B cell (primary cell): ENCODE measurements at regions not wholly inside any gene's neighbourhood (a gene's known extent, or its start where the extent isn't known, plus 50 kb on each side); places are given as distances from the start of the nearest gene placed in this dataset.

ENCODE experiments used
- ATAC-seq: fragments of 200-7000 bp; cut with Tn5 transposase; one replicate; pipeline ENCODE4 v1.10.0; 2021; ENCODE audit warnings: low read depth, mild to moderate bottlenecking, moderate number of reproducible peaks, moderate library complexity
- CTCF ChIA-PET: fragments of 350-600 bp; sonication (Branson Sonifier 250); formaldehyde crosslinking; loops from one replicate; lab custom pipeline; 2021; ENCODE audit warnings: antibody characterized with exemption, inconsistent platforms; lab: Charles Lee
- POLR2A ChIA-PET: fragments of 350-600 bp; sonication (Branson Sonifier 250); formaldehyde crosslinking; loops from one replicate; lab custom pipeline; 2021; ENCODE audit warnings: antibody characterized with exemption; lab: Charles Lee
- DNase-seq: peaks from one replicate; pipeline ENCODE4 v3.0.0; 2013
- H2AFZ ChIP-seq: 2 replicates; pipeline ENCODE4 v1.6.1; 2012; ENCODE audit warnings: mild to moderate bottlenecking, low read depth, low read length; ENCODE audit not compliant: insufficient read depth, poor library complexity, severe bottlenecking
- H3K27ac ChIP-seq, 2 donors: 1 replicate in 1 of 2; 2 replicates in 1 of 2; pipeline ENCODE4 v1.5.1; 2012 to 2013; ENCODE audit warnings: low read length in 2 of 2, mild to moderate bottlenecking in 2 of 2, moderate library complexity in 1 of 2
- H3K27me3 ChIP-seq, 4 experiments: fragments of 200-600 bp in 1 of 4; sonication (generic) in 1 of 4; replicated peaks in 1 of 4; 1 replicate in 2 of 4; 2 replicates in 2 of 4; pipeline versions ENCODE4 v1.6.1 to v1.7.0; 2013 to 2016; ENCODE audit warnings: low read length in 3 of 4, mild to moderate bottlenecking in 2 of 4, mixed read lengths in 1 of 4, moderate library complexity in 1 of 4; ENCODE audit not compliant: insufficient read depth in 4 of 4, control insufficient read depth in 3 of 4; ENCODE audit errors: control extremely low read depth in 1 of 4
- H3K36me3 ChIP-seq, 2 experiments: replicated peaks in 1 of 2; 1 replicate in 1 of 2; 2 replicates in 1 of 2; pipeline versions ENCODE4 v1.6.1 to v1.7.1; 2013; ENCODE audit warnings: low read length in 1 of 2; ENCODE audit not compliant: insufficient read depth in 2 of 2, control insufficient read depth in 1 of 2; ENCODE audit errors: control extremely low read depth in 1 of 2, extremely low read depth in 1 of 2
- H3K4me1 ChIP-seq, 2 donors: fragments of 200-600 bp in 1 of 2; sonication (generic) in 1 of 2; 1 replicate in 1 of 2; 2 replicates in 1 of 2; pipeline versions ENCODE4 v1.5.1 to v1.6.1; 2013 to 2017; ENCODE audit warnings: low read length in 2 of 2; ENCODE audit not compliant: control insufficient read depth in 2 of 2, insufficient read depth in 2 of 2
- H3K4me2 ChIP-seq: replicated peaks from 2 replicates; pipeline ENCODE3; 2012; ENCODE audit warnings: mild to moderate bottlenecking, low read depth, low read length; ENCODE audit not compliant: poor library complexity, severe bottlenecking
- H3K4me3 ChIP-seq, 5 experiments: fragments of 200-600 bp in 1 of 5; sonication (generic) in 1 of 5; 1 replicate in 3 of 5; 2 replicates in 2 of 5; pipeline versions ENCODE4 v1.5.1 to v1.7.0; 2011 to 2016; ENCODE audit warnings: low read length in 4 of 5, mild to moderate bottlenecking in 4 of 5, low read depth in 2 of 5, control low read depth in 1 of 5, moderate library complexity in 1 of 5; ENCODE audit not compliant: insufficient read depth in 1 of 5; ENCODE audit errors: control extremely low read depth in 1 of 5, extremely low read depth in 1 of 5
- H3K79me2 ChIP-seq: fragments of 200-600 bp; sonication (generic); one replicate; pipeline ENCODE4 v1.6.0; 2016; ENCODE audit warnings: low read length; ENCODE audit not compliant: control insufficient read depth, insufficient read depth
- H3K9ac ChIP-seq: fragments of 200-600 bp; sonication (generic); 2 replicates; pipeline ENCODE4 v1.6.1; 2017; ENCODE audit warnings: mild to moderate bottlenecking, low read length, moderate library complexity
- H3K9me3 ChIP-seq, 3 donors: one replicate each; pipeline versions ENCODE4 v1.6.1 to v1.7.1; 2013; ENCODE audit warnings: low read length in 2 of 3; ENCODE audit not compliant: control insufficient read depth in 2 of 3, insufficient read depth in 1 of 3; ENCODE audit errors: control extremely low read depth in 1 of 3
- H4K20me1 ChIP-seq: 2 replicates; pipeline ENCODE4 v1.6.0; 2012; ENCODE audit warnings: mild to moderate bottlenecking, low read length; ENCODE audit not compliant: insufficient read depth, control insufficient read depth, poor library complexity, severe bottlenecking
- H3K27ac Mint-ChIP-seq: one replicate; pipeline ENCODE4 v1.8.0; 2021; ENCODE audit warnings: mixed read lengths
- H3K27me3 Mint-ChIP-seq: one replicate; pipeline ENCODE4 v1.8.0; 2021; ENCODE audit warnings: mixed read lengths
- H3K4me1 Mint-ChIP-seq: one replicate; pipeline ENCODE4 v1.8.0; 2021; ENCODE audit warnings: mixed read lengths
- H3K4me3 Mint-ChIP-seq: one replicate; pipeline ENCODE4 v1.8.0; 2021; ENCODE audit warnings: mixed read lengths
- H3K9me3 Mint-ChIP-seq: one replicate; pipeline ENCODE4 v1.8.0; 2022; ENCODE audit warnings: mixed read lengths; ENCODE audit not compliant: insufficient read depth
- EZH2 ChIP-seq: IDR thresholded peaks from 2 replicates; pipeline ENCODE4 v1.6.1; 2012; ENCODE audit warnings: borderline replicate concordance, low read depth, mild to moderate bottlenecking, moderate library complexity, low read length; ENCODE audit not compliant: insufficient read depth, poor library complexity, severe bottlenecking
- WGBS: methylation state at CpG from one replicate; pipeline ENCODE4 v1.1.5; 2013; ENCODE audit warnings: missing lambda C conversion rate; ENCODE audit not compliant: insufficient coverage; 5-methylcytosine and 5-hydroxymethylcytosine counted together
- intact Hi-C: fragments of 100-400 bp; cut with micrococcal nuclease; formaldehyde crosslinking; loops from one replicate; pipeline ENCODE4 v1.10.0; 2022
- TF ChIP-seq, protein P1 (sequence below): fragments of 200-600 bp; IDR thresholded peaks from one replicate; pipeline ENCODE4 v1.8.0; 2022; ENCODE audit warnings: antibody characterized with exemption, mild to moderate bottlenecking

GRCh38 chr1:239758756-239759155 lies 332.9 kb upstream of the FMN2 start:
- CTCF ChIA-PET: no interaction called here

DNA sequence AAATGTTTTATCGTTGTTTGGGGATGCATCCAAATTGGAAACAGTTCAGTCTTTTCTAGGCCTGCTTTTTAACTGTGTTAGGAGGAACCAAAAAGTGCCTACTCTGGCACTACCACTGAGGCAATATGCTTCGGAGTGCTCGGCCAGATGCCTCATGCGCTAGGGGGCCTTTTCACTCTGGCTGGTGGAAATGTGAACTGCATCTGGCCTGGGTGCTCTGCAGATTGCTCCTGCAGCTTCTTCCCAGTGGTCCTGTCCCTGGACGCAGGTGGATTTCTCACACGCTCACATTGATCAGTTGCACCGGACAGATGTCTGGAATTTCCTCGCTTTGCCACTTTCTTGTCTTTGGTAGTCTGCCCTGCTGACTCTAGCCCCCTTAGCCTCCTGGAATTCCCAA lies 330.2 kb upstream of the FMN2 start:
- ATAC-seq: no peak
- Mint-ChIP-seq H3K27ac (no peak overlapping the region), H3K4me3 (no peak overlapping the region), H3K27me3 (no peaks in the 10 kb centered on the region), H3K4me1 (no peaks in the 10 kb centered on the region), H3K9me3 (no peaks in the 10 kb centered on the region)
- no peak for DNase-seq
- Histone ChIP-seq H2AFZ (no peak overlapping the region), H3K9ac (no peak overlapping the region), H3K9me3 (no peaks in the 10 kb centered on the region), H3K4me2 (no peak overlapping the region), H3K79me2 (no peaks in the 10 kb centered on the region), H3K27ac (no peak overlapping the region), H3K4me1 (no peaks in the 10 kb centered on the region), H3K4me3 (no peak overlapping the region), H3K36me3 (no peaks in the 10 kb centered on the region), H4K20me1 (no peaks in the 10 kb centered on the region), H3K27me3 (no peaks in the 10 kb centered on the region)
- ChIA-PET CTCF (no interaction called here), POLR2A (no interaction called here)
- TF ChIP-seq, protein P1, sequence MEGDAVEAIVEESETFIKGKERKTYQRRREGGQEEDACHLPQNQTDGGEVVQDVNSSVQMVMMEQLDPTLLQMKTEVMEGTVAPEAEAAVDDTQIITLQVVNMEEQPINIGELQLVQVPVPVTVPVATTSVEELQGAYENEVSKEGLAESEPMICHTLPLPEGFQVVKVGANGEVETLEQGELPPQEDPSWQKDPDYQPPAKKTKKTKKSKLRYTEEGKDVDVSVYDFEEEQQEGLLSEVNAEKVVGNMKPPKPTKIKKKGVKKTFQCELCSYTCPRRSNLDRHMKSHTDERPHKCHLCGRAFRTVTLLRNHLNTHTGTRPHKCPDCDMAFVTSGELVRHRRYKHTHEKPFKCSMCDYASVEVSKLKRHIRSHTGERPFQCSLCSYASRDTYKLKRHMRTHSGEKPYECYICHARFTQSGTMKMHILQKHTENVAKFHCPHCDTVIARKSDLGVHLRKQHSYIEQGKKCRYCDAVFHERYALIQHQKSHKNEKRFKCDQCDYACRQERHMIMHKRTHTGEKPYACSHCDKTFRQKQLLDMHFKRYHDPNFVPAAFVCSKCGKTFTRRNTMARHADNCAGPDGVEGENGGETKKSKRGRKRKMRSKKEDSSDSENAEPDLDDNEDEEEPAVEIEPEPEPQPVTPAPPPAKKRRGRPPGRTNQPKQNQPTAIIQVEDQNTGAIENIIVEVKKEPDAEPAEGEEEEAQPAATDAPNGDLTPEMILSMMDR: no peak
- TF ChIP-seq EZH2: no peak
- WGBS: 95% methylated on average over 8 of the region's 8 CpGs
- intact Hi-C loops: no loop called here

More at GRCh38 chr1:239758756-239759155, 332.9 kb upstream of the FMN2 start:
- H3K9me3 Mint-ChIP-seq: no peaks in the 10 kb centered on the region
- intact Hi-C loops: no loop called here
- Histone ChIP-seq H2AFZ (no peak overlapping the region), H4K20me1 (no peaks in the 10 kb centered on the region), H3K4me3 (no peak overlapping the region), H3K9ac (no peak overlapping the region), H3K4me1 (no peaks in the 10 kb centered on the region), H3K27ac (no peak overlapping the region), H3K4me2 (no peak overlapping the region), H3K79me2 (no peaks in the 10 kb centered on the region), H3K27me3 (no peaks in the 10 kb centered on the region), H3K36me3 (no peaks in the 10 kb centered on the region), H3K9me3 (no peaks in the 10 kb centered on the region)
- TF ChIP-seq, protein P1: no peak
- TF ChIP-seq EZH2: no peak
- no peak overlapping the region for H3K27ac Mint-ChIP-seq
- ATAC-seq: no peak
- DNase-seq: no peak
- no peak overlapping the region for H3K4me3 Mint-ChIP-seq
- WGBS: 100% methylated on average over 2 of the region's 3 CpGs
- H3K27me3 Mint-ChIP-seq: no peaks in the 10 kb centered on the region
- no peaks in the 10 kb centered on the region for H3K4me1 Mint-ChIP-seq
- POLR2A ChIA-PET: no interaction called here
